MM.1S (cell line): ENCODE measurements at regions not wholly inside any gene's neighbourhood (a gene's known extent, or its start where the extent isn't known, plus 50 kb on each side); places are given as distances from the start of the nearest gene placed in this dataset.

Experiments used
- EZH2 ChIP-seq: fragments of 300-600 bp; sonication (generic); optimal IDR thresholded peaks from 2 replicates; pipeline ENCODE3; 2017; ENCODE audit warnings: low read depth, mild to moderate bottlenecking, antibody characterized with exemption, low read length, mixed read lengths
- EZH2phosphoT487 ChIP-seq: fragments of 300-600 bp; sonication (generic); IDR thresholded peaks from 2 replicates; pipeline ENCODE4 v1.6.1; 2018; ENCODE audit warnings: antibody characterized with exemption, low read length
- TF ChIP-seq, protein P1 (sequence below): fragments of 300-600 bp; sonication (generic); IDR thresholded peaks from 2 replicates; pipeline ENCODE4 v1.5.1; 2016; ENCODE audit warnings: antibody characterized with exemption, low read length, mixed read lengths

GRCh38 chr20:56899506-56899905 is 270.4 kb downstream of the TFAP2C start:
- TF ChIP-seq, protein P1, sequence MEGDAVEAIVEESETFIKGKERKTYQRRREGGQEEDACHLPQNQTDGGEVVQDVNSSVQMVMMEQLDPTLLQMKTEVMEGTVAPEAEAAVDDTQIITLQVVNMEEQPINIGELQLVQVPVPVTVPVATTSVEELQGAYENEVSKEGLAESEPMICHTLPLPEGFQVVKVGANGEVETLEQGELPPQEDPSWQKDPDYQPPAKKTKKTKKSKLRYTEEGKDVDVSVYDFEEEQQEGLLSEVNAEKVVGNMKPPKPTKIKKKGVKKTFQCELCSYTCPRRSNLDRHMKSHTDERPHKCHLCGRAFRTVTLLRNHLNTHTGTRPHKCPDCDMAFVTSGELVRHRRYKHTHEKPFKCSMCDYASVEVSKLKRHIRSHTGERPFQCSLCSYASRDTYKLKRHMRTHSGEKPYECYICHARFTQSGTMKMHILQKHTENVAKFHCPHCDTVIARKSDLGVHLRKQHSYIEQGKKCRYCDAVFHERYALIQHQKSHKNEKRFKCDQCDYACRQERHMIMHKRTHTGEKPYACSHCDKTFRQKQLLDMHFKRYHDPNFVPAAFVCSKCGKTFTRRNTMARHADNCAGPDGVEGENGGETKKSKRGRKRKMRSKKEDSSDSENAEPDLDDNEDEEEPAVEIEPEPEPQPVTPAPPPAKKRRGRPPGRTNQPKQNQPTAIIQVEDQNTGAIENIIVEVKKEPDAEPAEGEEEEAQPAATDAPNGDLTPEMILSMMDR: no peak
- TF ChIP-seq EZH2: no peak
- no peak for TF ChIP-seq EZH2phosphoT487
